Fibroblast of peridontal ligament (primary cell): ENCODE measurements at regions not wholly inside any gene's neighbourhood (a gene's known extent, or its start where the extent isn't known, plus 50 kb on each side); places are given as distances from the start of the nearest gene placed in this dataset.

ENCODE experiments used
- DNase-seq: peaks from one replicate; pipeline ENCODE4 v3.0.0-alpha.2; 2010; ENCODE audit errors: extremely low read depth

- no peak for DNase-seq
These were observed 103.6 kb upstream of the TBL1XR1 start for GRCh38 chr3:177300842-177301241.

GRCh38 chr3:177306252-177306651, 109.0 kb upstream of the TBL1XR1 start:
- DNase-seq: no peak

GRCh38 chr3:177307391-177307790, 110.1 kb upstream of the TBL1XR1 start:
- DNase-seq: no peak

- DNase-seq: no peak
These were observed 110.5 kb upstream of the TBL1XR1 start for GRCh38 chr3:177307826-177308225.

- no peak for DNase-seq
These were observed 111.0 kb upstream of the TBL1XR1 start for GRCh38 chr3:177308286-177308685.

GRCh38 chr3:177308911-177309310, 111.6 kb upstream of the TBL1XR1 start:
- DNase-seq: no peak

- no peak for DNase-seq
These were observed 115.2 kb upstream of the TBL1XR1 start for GRCh38 chr3:177312491-177312890.

- no peak for DNase-seq
These were observed 117.6 kb upstream of the TBL1XR1 start for GRCh38 chr3:177314897-177315296.

GRCh38 chr3:177317247-177317646, 120.0 kb upstream of the TBL1XR1 start:
- no peak for DNase-seq

- no peak for DNase-seq
These were observed 121.3 kb upstream of the TBL1XR1 start for GRCh38 chr3:177318559-177318958.

GRCh38 chr3:177320765-177321247, 123.5 kb upstream of the TBL1XR1 start:
- DNase-seq: no peak

- no peak for DNase-seq
These were observed 124.5 kb upstream of the TBL1XR1 start for GRCh38 chr3:177321819-177322218.

GRCh38 chr3:177322881-177323280, 125.6 kb upstream of the TBL1XR1 start:
- DNase-seq: no peak

GRCh38 chr3:177329854-177330253, 132.6 kb upstream of the TBL1XR1 start:
- DNase-seq: no peak

GRCh38 chr3:177330779-177331178, 133.5 kb upstream of the TBL1XR1 start:
- DNase-seq: no peak

GRCh38 chr3:177331203-177331835, 134.0 kb upstream of the TBL1XR1 start:
- no peak for DNase-seq

GRCh38 chr3:177332955-177333354, 135.7 kb upstream of the TBL1XR1 start:
- no peak for DNase-seq

- DNase-seq: no peak
These were observed 136.5 kb upstream of the TBL1XR1 start for GRCh38 chr3:177333533-177334520.

GRCh38 chr3:177334803-177335202, 137.5 kb upstream of the TBL1XR1 start:
- DNase-seq: no peak

- peak; percentile 78 for DNase-seq
These were observed 138.4 kb upstream of the TBL1XR1 start for GRCh38 chr3:177335728-177336127.

GRCh38 chr3:177336873-177337450, 139.7 kb upstream of the TBL1XR1 start:
- DNase-seq: no peak

GRCh38 chr3:177337541-177338331, 140.5 kb upstream of the TBL1XR1 start:
- peak; percentile 89 for DNase-seq
